HG02884 (cell line): ENCODE measurements at regions not wholly inside any gene's neighbourhood (a gene's known extent, or its start where the extent isn't known, plus 50 kb on each side); places are given as distances from the start of the nearest gene placed in this dataset.

Source experiments
- ATAC-seq: cut with Tn5 transposase; IDR thresholded peaks from one replicate; pipeline ENCODE4 v1.9.1; 2021; ENCODE audit warnings: mild to moderate bottlenecking, moderate library complexity; ENCODE audit not compliant: unreplicated experiment

- no peak for ATAC-seq
Observed at GRCh38 chr2:136407117-136407951, 289.4 kb upstream of the CXCR4 start.

- no peak for ATAC-seq
Observed at GRCh38 chr2:136404925-136405324, 287.0 kb upstream of the CXCR4 start.

GRCh38 chr2:136404176-136404575, 286.2 kb upstream of the CXCR4 start:
- ATAC-seq = no peak

GRCh38 chr2:136402281-136402680, 284.3 kb upstream of the CXCR4 start:
- no peak for ATAC-seq

- no peak for ATAC-seq
Observed at GRCh38 chr2:136399667-136400289, 281.8 kb upstream of the CXCR4 start.

- ATAC-seq = no peak
Observed at GRCh38 chr2:136395582-136395981, 277.6 kb upstream of the CXCR4 start.

GRCh38 chr2:136394136-136395060, 276.4 kb upstream of the CXCR4 start:
- peak; percentile 78 for ATAC-seq

GRCh38 chr2:136393514-136393913, 275.6 kb upstream of the CXCR4 start:
- ATAC-seq = no peak

GRCh38 chr2:136392897-136393505, 275.1 kb upstream of the CXCR4 start:
- no peak for ATAC-seq

GRCh38 chr2:136389809-136390208, 271.9 kb upstream of the CXCR4 start:
- peak; percentile 46 for ATAC-seq

- ATAC-seq = no peak
Observed at GRCh38 chr2:136386046-136386445, 268.1 kb upstream of the CXCR4 start.

GRCh38 chr2:136384531-136385303, 266.8 kb upstream of the CXCR4 start:
- ATAC-seq = peak; percentile 42

- no peak for ATAC-seq
Observed at GRCh38 chr2:136383167-136383566, 265.2 kb upstream of the CXCR4 start.

GRCh38 chr2:136381722-136382633, 264.0 kb upstream of the CXCR4 start:
- ATAC-seq = peak; percentile 79

GRCh38 chr2:136381245-136381644, 263.3 kb upstream of the CXCR4 start:
- no peak for ATAC-seq

GRCh38 chr2:136378712-136379595, 261.0 kb upstream of the CXCR4 start:
- ATAC-seq = no peak

- no peak for ATAC-seq
Observed at GRCh38 chr2:136377423-136378382, 259.8 kb upstream of the CXCR4 start.
